ENCODE measurements at regions not wholly inside any gene's neighbourhood (a gene's known extent, or its start where the extent isn't known, plus 50 kb on each side); places are given as distances from the start of the nearest gene placed in this dataset.
A peak's percentile ranks its signal among the peaks of the same experiment; 100 is the strongest.
"Not testable (repeated sequence)": the region's sequence is repeated elsewhere in the genome, so short reads cannot be mapped to it uniquely, and the experiment has no call there.

DNA sequence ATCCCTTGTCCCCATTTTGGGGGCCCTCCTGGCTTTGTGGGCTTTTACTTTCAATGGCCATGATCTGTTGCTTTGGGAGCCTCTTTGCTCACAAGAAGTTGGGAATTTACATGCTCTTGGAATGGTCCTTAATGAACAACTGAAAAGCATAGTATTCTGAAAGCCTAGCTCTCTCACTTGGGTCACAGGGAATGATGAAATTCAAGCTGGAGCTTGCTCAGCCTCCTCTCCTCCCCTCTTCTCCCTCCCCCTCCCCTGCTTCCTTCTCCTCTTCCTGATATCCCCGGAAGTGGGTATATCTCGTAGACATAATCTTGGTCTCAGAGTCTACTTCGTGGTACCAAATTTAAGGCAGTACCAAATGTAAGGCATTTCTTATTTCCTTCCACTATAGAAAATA, 400.6 kb upstream of the NR3C2 start:
- no peak overlapping the region for H3K4me2 ChIP-seq (ENCODE audit: low read length)
- no peak for TF ChIP-seq EZH2phosphoT487 (IDR thresholded peaks at IDR 0.05; ENCODE audit: low read depth)
- TF ChIP-seq, protein P1, sequence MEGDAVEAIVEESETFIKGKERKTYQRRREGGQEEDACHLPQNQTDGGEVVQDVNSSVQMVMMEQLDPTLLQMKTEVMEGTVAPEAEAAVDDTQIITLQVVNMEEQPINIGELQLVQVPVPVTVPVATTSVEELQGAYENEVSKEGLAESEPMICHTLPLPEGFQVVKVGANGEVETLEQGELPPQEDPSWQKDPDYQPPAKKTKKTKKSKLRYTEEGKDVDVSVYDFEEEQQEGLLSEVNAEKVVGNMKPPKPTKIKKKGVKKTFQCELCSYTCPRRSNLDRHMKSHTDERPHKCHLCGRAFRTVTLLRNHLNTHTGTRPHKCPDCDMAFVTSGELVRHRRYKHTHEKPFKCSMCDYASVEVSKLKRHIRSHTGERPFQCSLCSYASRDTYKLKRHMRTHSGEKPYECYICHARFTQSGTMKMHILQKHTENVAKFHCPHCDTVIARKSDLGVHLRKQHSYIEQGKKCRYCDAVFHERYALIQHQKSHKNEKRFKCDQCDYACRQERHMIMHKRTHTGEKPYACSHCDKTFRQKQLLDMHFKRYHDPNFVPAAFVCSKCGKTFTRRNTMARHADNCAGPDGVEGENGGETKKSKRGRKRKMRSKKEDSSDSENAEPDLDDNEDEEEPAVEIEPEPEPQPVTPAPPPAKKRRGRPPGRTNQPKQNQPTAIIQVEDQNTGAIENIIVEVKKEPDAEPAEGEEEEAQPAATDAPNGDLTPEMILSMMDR (IDR thresholded peaks at IDR 0.05; ENCODE audit: low read depth, low read length), result no peak

GRCh38 chr4:148837571-148837970, 395.4 kb upstream of the NR3C2 start:
- not testable (repeated sequence) for H3K27me3 ChIP-seq (ENCODE audit: low read depth, low read length); H3K79me2 ChIP-seq (ENCODE audit: low read length); H3K27ac ChIP-seq (ENCODE audit: low read length); H3K4me3 ChIP-seq (ENCODE audit: low read length); H3K9ac ChIP-seq (ENCODE audit: low read length); H4K20me1 ChIP-seq (ENCODE audit: insufficient read depth, low read length); H2AFZ ChIP-seq (ENCODE audit: low read depth, low read length); H3K9me3 ChIP-seq (ENCODE audit: insufficient read depth, low read length); H3K4me2 ChIP-seq (ENCODE audit: low read length); H3K36me3 ChIP-seq (replicated peaks; ENCODE audit: low read depth, low read length)
- peaks cover 29% of the 10 kb centered on the region for H3K4me1 ChIP-seq (ENCODE audit: low read length)

More for the DNA sequence above, 400.6 kb upstream of the NR3C2 start:
- H4K20me1 ChIP-seq (ENCODE audit: insufficient read depth, low read length), result no peaks in the 10 kb centered on the region
- H3K9ac ChIP-seq (ENCODE audit: low read length), result no peak overlapping the region
- H3K36me3 ChIP-seq (replicated peaks; ENCODE audit: low read depth, low read length), result no peaks in the 10 kb centered on the region
- H3K4me1 ChIP-seq (ENCODE audit: low read length), result peaks cover 5% of the 10 kb centered on the region
- H3K27me3 ChIP-seq (ENCODE audit: low read depth, low read length), result no peaks in the 10 kb centered on the region
- no peak overlapping the region for H3K4me3 ChIP-seq (ENCODE audit: low read length)
- H3K9me3 ChIP-seq (ENCODE audit: insufficient read depth, low read length), result no peaks in the 10 kb centered on the region
- H3K79me2 ChIP-seq (ENCODE audit: low read length), result no peaks in the 10 kb centered on the region
- H2AFZ ChIP-seq (ENCODE audit: low read depth, low read length), result 0 out of 2 replicates have a peak overlapping the region, but pooled peaks have one; percentile 12
- H3K27ac ChIP-seq (ENCODE audit: low read length), result no peak overlapping the region

DNA sequence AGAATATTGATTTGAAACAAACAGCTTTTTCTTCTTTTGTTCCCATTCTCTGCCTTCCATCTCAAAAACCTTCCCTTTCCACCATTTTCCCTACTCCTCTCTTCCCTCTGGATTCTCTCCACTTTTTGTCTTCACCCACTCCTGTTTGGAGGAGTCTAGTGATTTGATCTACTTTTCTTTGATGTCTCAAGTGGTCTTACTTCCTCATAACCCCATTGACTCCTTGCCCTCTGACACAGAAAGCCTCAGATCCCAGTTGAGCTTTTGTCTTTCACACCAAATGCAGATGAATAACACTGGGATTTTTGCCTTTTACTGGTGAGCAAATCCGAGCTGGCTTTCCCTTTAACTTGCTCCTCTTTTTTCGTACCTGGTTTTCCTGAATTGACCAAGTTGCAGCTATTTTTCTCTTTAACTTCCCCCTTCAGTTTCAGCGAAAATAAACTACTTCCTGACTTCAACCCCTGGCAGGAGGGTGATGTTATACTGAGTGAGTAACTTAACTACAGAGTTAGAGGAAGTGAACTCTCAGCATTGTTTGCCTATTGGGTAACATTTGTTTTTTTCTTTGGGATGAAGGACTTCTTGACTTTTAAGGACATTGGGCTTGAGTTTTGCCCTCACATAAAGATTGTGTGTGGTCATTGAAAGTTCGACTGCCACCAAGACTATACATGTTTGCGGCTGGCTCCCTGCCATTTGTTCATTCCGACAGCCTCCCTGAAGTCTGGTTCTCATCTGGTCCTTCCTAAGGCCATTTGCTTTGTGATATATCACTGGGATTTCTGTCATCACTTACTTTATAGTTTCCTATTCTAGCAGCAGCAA, 392.8 kb upstream of the NR3C2 start:
- H3K79me2 ChIP-seq (ENCODE audit: low read length), result no peaks in the 10 kb centered on the region
- no peaks in the 10 kb centered on the region for H3K9me3 ChIP-seq (ENCODE audit: insufficient read depth, low read length)
- H3K4me2 ChIP-seq (ENCODE audit: low read length), result peak overlapping the region; percentile 61
- H3K4me3 ChIP-seq (ENCODE audit: low read length), result peak overlapping the region; percentile 44
- H3K9ac ChIP-seq (ENCODE audit: low read length), result peak overlapping the region; percentile 47; the same call in 1 of the 2 replicates
- peak overlapping the region; percentile 84 for H2AFZ ChIP-seq (ENCODE audit: low read depth, low read length)
- H3K27me3 ChIP-seq (ENCODE audit: low read depth, low read length), result no peaks in the 10 kb centered on the region
- no peaks in the 10 kb centered on the region for H4K20me1 ChIP-seq (ENCODE audit: insufficient read depth, low read length)
- no peaks in the 10 kb centered on the region for H3K36me3 ChIP-seq (replicated peaks; ENCODE audit: low read depth, low read length)
- peak overlapping the region; percentile 85 for H3K27ac ChIP-seq (ENCODE audit: low read length)
- H3K4me1 ChIP-seq (ENCODE audit: low read length), result peaks cover 25% of the 10 kb centered on the region
- TF ChIP-seq, protein P1 (IDR thresholded peaks at IDR 0.05; ENCODE audit: low read depth, low read length), result no peak
- TF ChIP-seq EZH2phosphoT487 (IDR thresholded peaks at IDR 0.05; ENCODE audit: low read depth), result no peak

DNA sequence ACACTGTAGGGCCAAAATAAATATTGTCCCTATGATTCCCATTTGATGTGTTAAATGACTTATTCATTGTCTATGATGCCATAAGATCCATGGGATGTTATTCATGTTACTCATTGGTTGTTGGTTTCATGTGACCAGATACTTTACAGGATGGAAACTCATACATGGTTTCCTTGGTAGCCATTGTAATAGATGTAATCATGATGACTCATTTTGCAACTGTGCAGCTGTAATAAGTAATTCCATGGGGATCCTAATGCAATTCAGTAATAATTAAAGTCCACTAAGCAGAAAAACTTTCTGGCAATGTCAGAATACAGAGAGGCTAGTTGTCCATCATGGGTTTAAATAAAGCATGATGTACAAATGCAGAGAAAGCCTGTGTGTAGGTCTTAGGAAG, 389.7 kb upstream of the NR3C2 start:
- Histone ChIP-seq H3K27me3 (ENCODE audit: low read depth, low read length) (no peaks in the 10 kb centered on the region), H3K27ac (ENCODE audit: low read length) (no peak overlapping the region), H4K20me1 (ENCODE audit: insufficient read depth, low read length) (no peaks in the 10 kb centered on the region)

More for the DNA sequence above, 389.7 kb upstream of the NR3C2 start:
- no peak for TF ChIP-seq EZH2phosphoT487 (IDR thresholded peaks at IDR 0.05; ENCODE audit: low read depth)
- TF ChIP-seq, protein P1 (IDR thresholded peaks at IDR 0.05; ENCODE audit: low read depth, low read length), result no peak
- H3K9ac ChIP-seq (ENCODE audit: low read length), result no peak overlapping the region
- H3K4me2 ChIP-seq (ENCODE audit: low read length), result no peak overlapping the region
- H3K4me3 ChIP-seq (ENCODE audit: low read length), result no peak overlapping the region
- no peak overlapping the region for H2AFZ ChIP-seq (ENCODE audit: low read depth, low read length)
- H3K9me3 ChIP-seq (ENCODE audit: insufficient read depth, low read length), result no peaks in the 10 kb centered on the region
- no peaks in the 10 kb centered on the region for H3K79me2 ChIP-seq (ENCODE audit: low read length)
- peaks cover 25% of the 10 kb centered on the region for H3K4me1 ChIP-seq (ENCODE audit: low read length)
- no peaks in the 10 kb centered on the region for H3K36me3 ChIP-seq (replicated peaks; ENCODE audit: low read depth, low read length)

Measured in OCI-LY3 (cell line).